ENCODE measurements at regions not wholly inside any gene's neighbourhood (a gene's known extent, or its start where the extent isn't known, plus 50 kb on each side); places are given as distances from the start of the nearest gene placed in this dataset.

DNA sequence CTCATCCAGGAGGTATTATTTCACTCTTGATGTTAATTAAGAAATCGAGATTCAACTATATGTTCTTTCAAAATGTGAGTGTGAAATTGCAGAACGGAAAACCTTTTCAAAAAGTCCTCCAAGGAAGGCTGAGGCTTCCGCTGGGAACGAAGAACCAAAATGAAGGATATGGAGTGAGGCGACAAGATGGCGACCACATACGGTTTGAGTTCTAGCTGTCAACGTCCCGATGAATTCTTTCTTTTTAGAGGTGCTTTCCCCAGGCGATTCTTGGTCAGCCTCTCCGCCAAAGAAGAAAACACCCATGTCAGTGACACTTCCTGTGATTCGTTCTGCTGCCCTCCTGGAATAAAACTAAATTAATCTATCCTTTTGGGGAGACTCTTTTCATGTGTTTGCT is 78.3 kb upstream of the ADAMTS16 start:
- H3K4me2 ChIP-seq = no peak overlapping the region
- TF ChIP-seq, protein P1, sequence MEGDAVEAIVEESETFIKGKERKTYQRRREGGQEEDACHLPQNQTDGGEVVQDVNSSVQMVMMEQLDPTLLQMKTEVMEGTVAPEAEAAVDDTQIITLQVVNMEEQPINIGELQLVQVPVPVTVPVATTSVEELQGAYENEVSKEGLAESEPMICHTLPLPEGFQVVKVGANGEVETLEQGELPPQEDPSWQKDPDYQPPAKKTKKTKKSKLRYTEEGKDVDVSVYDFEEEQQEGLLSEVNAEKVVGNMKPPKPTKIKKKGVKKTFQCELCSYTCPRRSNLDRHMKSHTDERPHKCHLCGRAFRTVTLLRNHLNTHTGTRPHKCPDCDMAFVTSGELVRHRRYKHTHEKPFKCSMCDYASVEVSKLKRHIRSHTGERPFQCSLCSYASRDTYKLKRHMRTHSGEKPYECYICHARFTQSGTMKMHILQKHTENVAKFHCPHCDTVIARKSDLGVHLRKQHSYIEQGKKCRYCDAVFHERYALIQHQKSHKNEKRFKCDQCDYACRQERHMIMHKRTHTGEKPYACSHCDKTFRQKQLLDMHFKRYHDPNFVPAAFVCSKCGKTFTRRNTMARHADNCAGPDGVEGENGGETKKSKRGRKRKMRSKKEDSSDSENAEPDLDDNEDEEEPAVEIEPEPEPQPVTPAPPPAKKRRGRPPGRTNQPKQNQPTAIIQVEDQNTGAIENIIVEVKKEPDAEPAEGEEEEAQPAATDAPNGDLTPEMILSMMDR (conservative IDR thresholded peaks at IDR 0.05; ENCODE audit: low read depth, low read length) = no peak
- no peaks in the 10 kb centered on the region for H4K20me1 ChIP-seq (ENCODE audit: insufficient read depth)
- no peak overlapping the region for H3K27ac ChIP-seq
- no peaks in the 10 kb centered on the region for H3K36me3 ChIP-seq (ENCODE audit: insufficient read depth)
- H3K4me3 ChIP-seq (IDR thresholded peaks at IDR 0.05; ENCODE audit: insufficient read depth, low read depth, low read length) = no peak overlapping the region
- H3K9ac ChIP-seq = no peak overlapping the region
- no peak overlapping the region for H2AFZ ChIP-seq (ENCODE audit: low read depth)
- H3K4me1 ChIP-seq (ENCODE audit: low read depth, poor library complexity, severe bottlenecking) = peaks cover 3% of the 10 kb centered on the region
- H3K27me3 ChIP-seq (ENCODE audit: insufficient read depth, low read depth) = no peaks in the 10 kb centered on the region
- no peaks in the 10 kb centered on the region for H3K79me2 ChIP-seq (ENCODE audit: insufficient read depth, low read depth)

DNA sequence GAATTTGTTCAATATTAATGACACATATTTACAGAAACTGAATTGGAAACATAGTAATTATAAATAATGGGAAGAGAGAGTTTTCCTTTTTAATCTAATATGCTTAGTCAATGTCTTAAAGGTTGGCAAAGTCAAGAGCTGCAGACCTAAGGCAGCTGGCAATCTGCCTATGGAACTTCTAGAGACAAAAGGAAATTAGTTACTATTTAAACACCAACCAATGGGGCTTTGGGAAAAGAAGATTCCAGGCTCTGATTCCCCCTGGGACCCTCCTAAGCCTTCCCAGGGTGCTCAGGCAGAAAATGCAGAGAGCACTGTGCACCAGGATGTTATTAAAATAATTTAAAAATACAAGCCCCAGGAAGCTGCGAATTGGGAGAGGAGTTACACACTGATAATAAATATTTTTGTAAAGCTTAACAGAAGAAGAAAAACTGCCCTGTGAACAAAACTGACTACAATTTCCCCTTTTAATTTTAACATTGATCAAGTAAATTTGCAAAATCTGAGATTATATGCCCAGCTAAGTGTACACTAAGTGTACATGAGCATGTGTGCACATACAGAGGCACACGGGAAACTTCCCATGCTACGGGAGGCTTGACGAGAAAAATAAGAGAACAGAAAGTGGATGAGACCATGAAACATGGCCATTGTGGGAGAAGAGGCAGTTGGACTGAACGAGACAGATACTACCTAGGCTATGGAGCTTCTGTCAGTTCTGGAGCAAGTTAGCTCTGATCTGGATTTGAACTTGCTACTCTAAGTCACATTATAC is 77.4 kb upstream of the ADAMTS16 start:
- H3K4me3 ChIP-seq (IDR thresholded peaks at IDR 0.05; ENCODE audit: insufficient read depth, low read depth, low read length) = no peak overlapping the region
- TF ChIP-seq, protein P1 (conservative IDR thresholded peaks at IDR 0.05; ENCODE audit: low read depth, low read length) = no peak
- peaks cover 4% of the 10 kb centered on the region for H3K4me1 ChIP-seq (ENCODE audit: low read depth, poor library complexity, severe bottlenecking)
- H2AFZ ChIP-seq (ENCODE audit: low read depth) = no peak overlapping the region
- no peak overlapping the region for H3K9ac ChIP-seq
- no peaks in the 10 kb centered on the region for H4K20me1 ChIP-seq (ENCODE audit: insufficient read depth)
- no peak overlapping the region for H3K4me2 ChIP-seq
- no peaks in the 10 kb centered on the region for H3K79me2 ChIP-seq (ENCODE audit: insufficient read depth, low read depth)
- no peaks in the 10 kb centered on the region for H3K36me3 ChIP-seq (ENCODE audit: insufficient read depth)
- no peak overlapping the region for H3K27ac ChIP-seq
- no peaks in the 10 kb centered on the region for H3K27me3 ChIP-seq (ENCODE audit: insufficient read depth, low read depth)

DNA sequence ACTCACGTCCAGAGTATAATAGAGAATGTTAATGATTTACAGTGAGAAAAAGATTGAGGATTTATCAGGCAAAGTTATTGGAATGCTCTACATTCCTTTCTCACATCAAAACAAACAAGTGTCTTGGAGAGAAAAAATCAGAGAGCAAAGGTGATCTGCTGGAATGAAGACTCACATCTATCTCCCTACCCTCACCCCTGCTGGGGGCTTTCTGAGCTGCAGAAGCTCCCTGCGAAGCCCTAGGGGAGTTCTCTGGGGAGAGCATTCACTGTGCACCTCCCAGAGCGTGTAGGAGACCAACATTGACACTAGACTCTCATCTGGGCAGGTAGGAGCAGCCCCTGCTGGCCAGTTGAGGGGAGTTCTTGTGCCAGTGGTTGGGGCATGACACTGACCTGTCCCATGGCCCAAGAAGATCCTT is 76.6 kb upstream of the ADAMTS16 start:
- H3K4me1 ChIP-seq (ENCODE audit: low read depth, poor library complexity, severe bottlenecking) = peaks cover 4% of the 10 kb centered on the region
- no peak overlapping the region for H3K4me2 ChIP-seq
- no peaks in the 10 kb centered on the region for H3K79me2 ChIP-seq (ENCODE audit: insufficient read depth, low read depth)
- TF ChIP-seq, protein P1 (conservative IDR thresholded peaks at IDR 0.05; ENCODE audit: low read depth, low read length) = 0 out of 2 replicates have a peak, but pooled peaks have one; percentile 16
- no peak overlapping the region for H3K27ac ChIP-seq
- H3K36me3 ChIP-seq (ENCODE audit: insufficient read depth) = no peaks in the 10 kb centered on the region
- no peak overlapping the region for H3K4me3 ChIP-seq (IDR thresholded peaks at IDR 0.05; ENCODE audit: insufficient read depth, low read depth, low read length)
- no peaks in the 10 kb centered on the region for H4K20me1 ChIP-seq (ENCODE audit: insufficient read depth)
- no peak overlapping the region for H2AFZ ChIP-seq (ENCODE audit: low read depth)
- H3K27me3 ChIP-seq (ENCODE audit: insufficient read depth, low read depth) = no peaks in the 10 kb centered on the region
- no peak overlapping the region for H3K9ac ChIP-seq

DNA sequence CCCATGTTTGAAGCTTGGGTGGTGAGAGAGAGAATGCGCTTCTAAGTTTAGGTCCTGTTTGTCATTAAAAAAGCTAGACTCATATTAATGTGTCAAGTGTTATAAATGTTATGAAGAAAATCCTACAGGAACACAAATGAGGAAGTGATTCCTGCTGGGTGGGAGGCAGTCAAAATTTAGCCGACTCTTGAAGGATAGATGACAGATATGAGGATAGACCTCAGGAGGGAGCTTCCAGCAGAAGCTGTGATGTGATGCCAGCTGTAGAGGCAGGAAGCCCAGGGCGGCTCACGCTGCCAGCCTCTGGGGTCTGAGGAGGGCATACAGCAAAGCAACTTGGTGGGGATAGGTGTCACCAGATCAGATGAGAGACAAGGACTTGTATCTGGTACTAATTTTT is 74.7 kb upstream of the ADAMTS16 start:
- Histone ChIP-seq H3K4me1 (ENCODE audit: low read depth, poor library complexity, severe bottlenecking) (peaks cover 4% of the 10 kb centered on the region), H3K4me2 (no peak overlapping the region), H2AFZ (ENCODE audit: low read depth) (no peak overlapping the region), H3K79me2 (ENCODE audit: insufficient read depth, low read depth) (no peaks in the 10 kb centered on the region), H3K9ac (no peak overlapping the region), H3K27ac (no peak overlapping the region), H3K4me3 (IDR thresholded peaks at IDR 0.05; ENCODE audit: insufficient read depth, low read depth, low read length) (no peak overlapping the region), H4K20me1 (ENCODE audit: insufficient read depth) (no peaks in the 10 kb centered on the region), H3K27me3 (ENCODE audit: insufficient read depth, low read depth) (no peaks in the 10 kb centered on the region), H3K36me3 (ENCODE audit: insufficient read depth) (no peaks in the 10 kb centered on the region)
- TF ChIP-seq, protein P1 (conservative IDR thresholded peaks at IDR 0.05; ENCODE audit: low read depth, low read length) = no peak
